HEK293 (cell line): ENCODE measurements at regions not wholly inside any gene's neighbourhood (a gene's known extent, or its start where the extent isn't known, plus 50 kb on each side); places are given as distances from the start of the nearest gene placed in this dataset.
A peak's percentile ranks its signal among the peaks of the same experiment; 100 is the strongest.

Experiments
- CTCF ChIA-PET: fragments of 350-600 bp; formaldehyde crosslinking; extraction: SDS; loops from one replicate; lab custom pipeline; 2021; ENCODE audit warnings: antibody characterized with exemption; lab: Yijun Ruan, JAX
- POLR2A ChIA-PET: fragments of 300-600 bp; formaldehyde crosslinking; extraction: SDS; loops from one replicate; lab custom pipeline; 2020; ENCODE audit warnings: antibody characterized with exemption, inconsistent platforms; lab: Yijun Ruan, JAX
- H3K27ac ChIP-seq: fragments of 200-500 bp; sonication (Bioruptor generic); 2 replicates; pipeline ENCODE4 v1.5.1; 2014; ENCODE audit warnings: low read depth, low read length, control low read depth, inconsistent platforms; ENCODE audit errors: extremely low read depth
- H3K36me3 ChIP-seq, 2 experiments: fragments of 200-500 bp in 1 of 2; sonication (Bioruptor generic) in 1 of 2; 1 replicate in 1 of 2; 2 replicates in 1 of 2; pipeline ENCODE4 v1.5.1; 2014 to 2017; ENCODE audit warnings: inconsistent platforms in 2 of 2, low read length in 2 of 2; ENCODE audit not compliant: control insufficient read depth in 2 of 2, insufficient read depth in 1 of 2
- H3K4me1 ChIP-seq: fragments of 200-500 bp; sonication (Bioruptor generic); 2 replicates; pipeline ENCODE4 v1.5.1; 2014; ENCODE audit warnings: mild to moderate bottlenecking, low read length, inconsistent platforms; ENCODE audit not compliant: control insufficient read depth, insufficient read depth
- H3K4me3 ChIP-seq: 2 replicates; pipeline ENCODE4 v1.5.1; 2011; ENCODE audit warnings: low read depth, mild to moderate bottlenecking, control low read depth, low read length, moderate library complexity
- H3K9me3 ChIP-seq: fragments of 200-500 bp; sonication (Bioruptor generic); 2 replicates; pipeline ENCODE4 v1.5.1; 2014; ENCODE audit warnings: low read depth, low read length, inconsistent platforms; ENCODE audit not compliant: control insufficient read depth, insufficient read depth
- SP7 ChIP-seq: fragments of 450-650 bp; formaldehyde crosslinking; IDR thresholded peaks from 2 replicates; pipeline ENCODE4 v1.5.1; 2016; ENCODE audit warnings: missing biosample characterization, missing genetic modification characterization
- WT1 ChIP-seq: fragments of 450-650 bp; formaldehyde crosslinking; IDR thresholded peaks from 2 replicates; pipeline ENCODE4 v1.5.1; 2016; ENCODE audit warnings: missing biosample characterization, missing genetic modification characterization
- ZBTB17 ChIP-seq: fragments of 450-650 bp; formaldehyde crosslinking; IDR thresholded peaks from 2 replicates; pipeline ENCODE4 v1.5.1; 2016; ENCODE audit warnings: missing biosample characterization, missing genetic modification characterization
- ZNF24 ChIP-seq: fragments of 450-650 bp; formaldehyde crosslinking; IDR thresholded peaks from 2 replicates; pipeline ENCODE4 v1.5.1; 2016; ENCODE audit warnings: missing biosample characterization, missing genetic modification characterization
- ZNF274 ChIP-seq, 2 experiments: fragments of 200-500 bp in 1 of 2; fragments of 450-650 bp in 1 of 2; sonication (Bioruptor generic) in 1 of 2; formaldehyde crosslinking in 1 of 2; IDR thresholded peaks; 2 replicates each; pipeline versions ENCODE4 v1.5.1 to v1.6.1; 2014 to 2016; ENCODE audit warnings: borderline replicate concordance in 1 of 2, inconsistent platforms in 1 of 2, low read length in 1 of 2, missing biosample characterization in 1 of 2, missing genetic modification characterization in 1 of 2
- ZNF473 ChIP-seq: fragments of 450-650 bp; formaldehyde crosslinking; IDR thresholded peaks from 2 replicates; pipeline ENCODE4 v1.5.1; 2017; ENCODE audit warnings: missing biosample characterization, missing genetic modification characterization
- ZNF600 ChIP-seq: fragments of 450-650 bp; formaldehyde crosslinking; IDR thresholded peaks from 2 replicates; pipeline ENCODE4 v1.5.1; 2016; ENCODE audit warnings: missing biosample characterization, missing genetic modification characterization
- ZNF629 ChIP-seq: fragments of 450-650 bp; formaldehyde crosslinking; IDR thresholded peaks from 2 replicates; pipeline ENCODE4 v1.5.1; 2017; ENCODE audit warnings: missing biosample characterization, missing genetic modification characterization
- ZNF768 ChIP-seq: fragments of 450-650 bp; formaldehyde crosslinking; IDR thresholded peaks from 2 replicates; pipeline ENCODE4 v1.5.1; 2018; ENCODE audit warnings: missing biosample characterization, mild to moderate bottlenecking, missing genetic modification characterization
- ZNF830 ChIP-seq: fragments of 450-650 bp; IDR thresholded peaks from 2 replicates; pipeline ENCODE4 v1.5.0; 2018; ENCODE audit warnings: missing biosample characterization, missing genetic modification characterization, low read depth, mild to moderate bottlenecking, moderate library complexity
- TF ChIP-seq, protein P1 (sequence below): fragments of 450-650 bp; formaldehyde crosslinking; IDR thresholded peaks from 2 replicates; pipeline ENCODE4 v1.5.1; 2016; ENCODE audit warnings: missing biosample characterization, missing genetic modification characterization, low read depth
- TF ChIP-seq, protein P2 (sequence below): fragments of 450-650 bp; IDR thresholded peaks from 2 replicates; pipeline ENCODE4 v1.5.1; 2018; ENCODE audit warnings: missing biosample characterization, missing genetic modification characterization
- TF ChIP-seq, protein P3 (sequence below): fragments of 450-650 bp; formaldehyde crosslinking; IDR thresholded peaks from 2 replicates; pipeline ENCODE4 v1.5.1; 2017; ENCODE audit warnings: missing biosample characterization, missing genetic modification characterization
- TF ChIP-seq, protein P4 (sequence below): fragments of 450-650 bp; formaldehyde crosslinking; IDR thresholded peaks from 2 replicates; pipeline ENCODE4 v1.5.1; 2017; ENCODE audit warnings: missing biosample characterization, missing genetic modification characterization

DNA sequence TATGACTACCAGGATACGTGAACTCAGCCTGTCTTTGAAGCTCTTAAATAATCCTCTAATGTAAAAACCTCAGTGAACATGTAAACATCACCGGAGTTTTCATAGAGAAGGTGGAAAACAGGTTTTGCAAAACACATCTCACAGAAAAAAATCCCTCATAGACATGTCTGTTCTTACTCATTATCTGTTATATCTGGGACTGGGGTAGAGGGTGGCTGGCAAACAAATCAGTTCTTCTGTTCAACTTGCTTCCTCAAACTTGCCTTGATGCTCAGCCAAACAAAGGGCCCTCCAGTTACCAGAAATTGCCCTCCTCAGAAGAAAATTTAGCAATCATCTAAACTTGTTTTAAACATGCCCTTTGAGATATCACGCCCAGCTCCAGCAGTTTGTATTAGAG, 66.1 kb upstream of the CXADR start:
- H3K9me3 ChIP-seq: no peaks in the 10 kb centered on the region
- no peaks in the 10 kb centered on the region for H3K36me3 ChIP-seq
- no peak overlapping the region for H3K27ac ChIP-seq
- TF ChIP-seq ZNF24 (tag by site-specific recombination): no peak
- TF ChIP-seq ZNF274 (IDR thresholded peaks at IDR 0.05; ENCODE audit: low read length): no peak
- no peak for TF ChIP-seq ZNF274 (tag by site-specific recombination; IDR thresholded peaks at IDR 0.05; ENCODE audit: borderline replicate concordance)
- H3K4me3 ChIP-seq: no peak overlapping the region
- peaks cover 8% of the 10 kb centered on the region for H3K4me1 ChIP-seq
- CTCF ChIA-PET: interaction anchor here (0.9 to 3.4 kb wide), 2 partner anchors 52 to 60 kb away, joined by 4 to 9 read pairs; no protein-coding TSS in a partner anchor
- POLR2A ChIA-PET: interaction anchor here (1.2 kb wide), 1 partner anchor 66 kb away, joined by 3 read pairs; the partner anchor contains the start of gene CXADR

DNA sequence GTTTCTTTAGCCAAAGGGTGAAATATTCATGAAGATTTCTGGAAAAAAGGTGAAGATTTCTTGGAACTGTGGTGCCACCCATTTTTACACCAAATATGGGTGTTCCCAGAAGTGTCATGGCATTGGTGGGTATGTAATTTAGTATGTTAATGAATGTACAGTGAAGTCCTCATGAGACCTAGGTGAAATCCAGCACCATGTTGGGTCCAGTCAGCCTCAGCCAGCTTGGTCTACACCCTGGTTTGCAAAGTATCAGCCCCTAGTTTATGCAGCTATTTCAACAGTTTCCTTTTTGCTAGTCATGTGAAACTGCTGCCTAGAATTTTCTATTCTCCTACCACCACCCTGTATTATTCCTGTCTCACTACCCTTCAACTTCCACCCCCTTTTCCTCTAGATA, 63.1 kb upstream of the CXADR start:
- Histone ChIP-seq H3K27ac (no peak overlapping the region), H3K9me3 (no peaks in the 10 kb centered on the region), H3K4me3 (no peak overlapping the region), H3K4me1 (peaks cover 4% of the 10 kb centered on the region; the same call in 1 of the 2 replicates), H3K36me3 (no peaks in the 10 kb centered on the region)
- POLR2A ChIA-PET: no interaction called here
- TF ChIP-seq ZNF600 (tag by site-specific recombination) (no peak), ZNF768 (tag by site-specific recombination) (no peak), ZNF830 (tag by site-specific recombination) (no peak), ZNF473 (tag by site-specific recombination) (no peak)
- CTCF ChIA-PET: interaction anchor here (1.0 to 1.3 kb wide), 2 partner anchors 63 to 136 kb away, joined by 5 to 7 read pairs; no protein-coding TSS in a partner anchor

DNA sequence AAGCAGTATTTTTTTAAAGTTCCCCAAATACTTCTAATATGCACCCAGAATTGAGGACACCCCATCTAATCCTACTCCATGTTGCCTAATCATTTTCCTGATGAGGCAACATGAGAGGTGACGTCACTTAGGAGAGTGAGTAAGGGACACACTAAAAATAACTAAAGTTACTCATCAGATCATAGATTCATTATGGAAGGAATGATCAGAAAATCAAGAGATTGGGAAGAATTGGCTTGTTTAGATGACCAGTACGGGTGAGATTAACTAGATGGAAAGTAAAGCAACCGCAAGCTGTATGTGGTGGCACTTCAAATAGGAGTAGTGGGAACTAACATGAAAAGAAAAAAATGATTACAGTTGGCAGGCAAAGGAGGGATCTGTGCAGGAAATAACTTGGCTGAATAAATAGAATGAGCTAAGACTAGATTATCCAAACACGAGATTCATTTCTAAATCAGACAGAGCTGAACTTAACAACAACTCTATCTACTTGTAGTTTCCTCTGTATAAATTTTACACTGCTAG, 61.4 kb upstream of the CXADR start:
- Histone ChIP-seq H3K4me1 (peaks cover 4% of the 10 kb centered on the region; the same call in 1 of the 2 replicates), H3K27ac (no peak overlapping the region), H3K9me3 (no peaks in the 10 kb centered on the region), H3K4me3 (no peak overlapping the region), H3K36me3 (no peaks in the 10 kb centered on the region)
- TF ChIP-seq ZNF629: peak; percentile 28; the same call in 1 of the 2 replicates
- TF ChIP-seq, protein P1, sequence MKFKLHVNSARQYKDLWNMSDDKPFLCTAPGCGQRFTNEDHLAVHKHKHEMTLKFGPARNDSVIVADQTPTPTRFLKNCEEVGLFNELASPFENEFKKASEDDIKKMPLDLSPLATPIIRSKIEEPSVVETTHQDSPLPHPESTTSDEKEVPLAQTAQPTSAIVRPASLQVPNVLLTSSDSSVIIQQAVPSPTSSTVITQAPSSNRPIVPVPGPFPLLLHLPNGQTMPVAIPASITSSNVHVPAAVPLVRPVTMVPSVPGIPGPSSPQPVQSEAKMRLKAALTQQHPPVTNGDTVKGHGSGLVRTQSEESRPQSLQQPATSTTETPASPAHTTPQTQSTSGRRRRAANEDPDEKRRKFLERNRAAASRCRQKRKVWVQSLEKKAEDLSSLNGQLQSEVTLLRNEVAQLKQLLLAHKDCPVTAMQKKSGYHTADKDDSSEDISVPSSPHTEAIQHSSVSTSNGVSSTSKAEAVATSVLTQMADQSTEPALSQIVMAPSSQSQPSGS (tag by site-specific recombination): peak; percentile 18; the same call in 1 of the 2 replicates
- 0 out of 2 replicates have a peak, but pooled peaks have one; percentile 19 for TF ChIP-seq ZBTB17 (tag by site-specific recombination)
- TF ChIP-seq, protein P2, sequence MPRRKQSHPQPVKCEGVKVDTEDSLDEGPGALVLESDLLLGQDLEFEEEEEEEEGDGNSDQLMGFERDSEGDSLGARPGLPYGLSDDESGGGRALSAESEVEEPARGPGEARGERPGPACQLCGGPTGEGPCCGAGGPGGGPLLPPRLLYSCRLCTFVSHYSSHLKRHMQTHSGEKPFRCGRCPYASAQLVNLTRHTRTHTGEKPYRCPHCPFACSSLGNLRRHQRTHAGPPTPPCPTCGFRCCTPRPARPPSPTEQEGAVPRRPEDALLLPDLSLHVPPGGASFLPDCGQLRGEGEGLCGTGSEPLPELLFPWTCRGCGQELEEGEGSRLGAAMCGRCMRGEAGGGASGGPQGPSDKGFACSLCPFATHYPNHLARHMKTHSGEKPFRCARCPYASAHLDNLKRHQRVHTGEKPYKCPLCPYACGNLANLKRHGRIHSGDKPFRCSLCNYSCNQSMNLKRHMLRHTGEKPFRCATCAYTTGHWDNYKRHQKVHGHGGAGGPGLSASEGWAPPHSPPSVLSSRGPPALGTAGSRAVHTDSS: no peak
- TF ChIP-seq, protein P3, sequence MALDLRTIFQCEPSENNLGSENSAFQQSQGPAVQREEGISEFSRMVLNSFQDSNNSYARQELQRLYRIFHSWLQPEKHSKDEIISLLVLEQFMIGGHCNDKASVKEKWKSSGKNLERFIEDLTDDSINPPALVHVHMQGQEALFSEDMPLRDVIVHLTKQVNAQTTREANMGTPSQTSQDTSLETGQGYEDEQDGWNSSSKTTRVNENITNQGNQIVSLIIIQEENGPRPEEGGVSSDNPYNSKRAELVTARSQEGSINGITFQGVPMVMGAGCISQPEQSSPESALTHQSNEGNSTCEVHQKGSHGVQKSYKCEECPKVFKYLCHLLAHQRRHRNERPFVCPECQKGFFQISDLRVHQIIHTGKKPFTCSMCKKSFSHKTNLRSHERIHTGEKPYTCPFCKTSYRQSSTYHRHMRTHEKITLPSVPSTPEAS (tag by site-specific recombination): 0 out of 2 replicates have a peak, but pooled peaks have one; percentile 3
- TF ChIP-seq SP7 (tag by site-specific recombination): peak; percentile 43
- TF ChIP-seq, protein P4, sequence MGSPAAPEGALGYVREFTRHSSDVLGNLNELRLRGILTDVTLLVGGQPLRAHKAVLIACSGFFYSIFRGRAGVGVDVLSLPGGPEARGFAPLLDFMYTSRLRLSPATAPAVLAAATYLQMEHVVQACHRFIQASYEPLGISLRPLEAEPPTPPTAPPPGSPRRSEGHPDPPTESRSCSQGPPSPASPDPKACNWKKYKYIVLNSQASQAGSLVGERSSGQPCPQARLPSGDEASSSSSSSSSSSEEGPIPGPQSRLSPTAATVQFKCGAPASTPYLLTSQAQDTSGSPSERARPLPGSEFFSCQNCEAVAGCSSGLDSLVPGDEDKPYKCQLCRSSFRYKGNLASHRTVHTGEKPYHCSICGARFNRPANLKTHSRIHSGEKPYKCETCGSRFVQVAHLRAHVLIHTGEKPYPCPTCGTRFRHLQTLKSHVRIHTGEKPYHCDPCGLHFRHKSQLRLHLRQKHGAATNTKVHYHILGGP: no peak
- TF ChIP-seq WT1 (tag by site-specific recombination): peak; percentile 12; the same call in 1 of the 2 replicates
- ChIA-PET POLR2A (interaction anchor here (1.5 kb wide), 1 partner anchor 60 kb away, joined by 3 read pairs; no protein-coding TSS in a partner anchor), CTCF (interaction anchor here (0.6 to 1.3 kb wide), 5 partner anchors 64 to 1220 kb away, joined by 3 to 10 read pairs (median 4); no protein-coding TSS in a partner anchor)
